HUES48 (cell line): ENCODE measurements at regions not wholly inside any gene's neighbourhood (a gene's known extent, or its start where the extent isn't known, plus 50 kb on each side); places are given as distances from the start of the nearest gene placed in this dataset.

ENCODE experiments used
- H3K27ac ChIP-seq: one replicate; pipeline ENCODE4 v1.7.0; 2013; ENCODE audit warnings: low read depth, low read length, inconsistent platforms
- H3K27me3 ChIP-seq: 2 replicates; pipeline ENCODE4 v1.6.1; 2013; ENCODE audit warnings: mild to moderate bottlenecking, low read length; ENCODE audit not compliant: control insufficient read depth, insufficient read depth
- H3K36me3 ChIP-seq: 2 replicates; pipeline ENCODE4 v1.6.1; 2013; ENCODE audit warnings: low read length; ENCODE audit not compliant: control insufficient read depth, insufficient read depth
- H3K4me1 ChIP-seq: 2 replicates; pipeline ENCODE4 v1.6.1; 2013; ENCODE audit warnings: mild to moderate bottlenecking, low read length; ENCODE audit not compliant: control insufficient read depth, insufficient read depth
- H3K4me3 ChIP-seq: 2 replicates; pipeline ENCODE4 v1.5.1; 2013; ENCODE audit warnings: mild to moderate bottlenecking, low read depth, low read length
- H3K9ac ChIP-seq: 2 replicates; pipeline ENCODE4 v1.6.1; 2013; ENCODE audit warnings: mild to moderate bottlenecking, low read depth, low read length, moderate library complexity
- H3K9me3 ChIP-seq: 2 replicates; pipeline ENCODE4 v1.6.1; 2013; ENCODE audit warnings: low read length; ENCODE audit not compliant: control insufficient read depth, insufficient read depth

GRCh38 chr3:164186095-164186494, 892.2 kb downstream of the SI start:
- H3K9me3 ChIP-seq: 0 out of 2 replicates have a peak, but pooled peaks cover 5% of the 10 kb centered on the region
- H3K4me1 ChIP-seq: no peaks in the 10 kb centered on the region
- no peak overlapping the region for H3K9ac ChIP-seq
- H3K36me3 ChIP-seq: no peaks in the 10 kb centered on the region
- H3K27me3 ChIP-seq: no peaks in the 10 kb centered on the region
- no peak overlapping the region for H3K27ac ChIP-seq
- H3K4me3 ChIP-seq: no peak overlapping the region

DNA sequence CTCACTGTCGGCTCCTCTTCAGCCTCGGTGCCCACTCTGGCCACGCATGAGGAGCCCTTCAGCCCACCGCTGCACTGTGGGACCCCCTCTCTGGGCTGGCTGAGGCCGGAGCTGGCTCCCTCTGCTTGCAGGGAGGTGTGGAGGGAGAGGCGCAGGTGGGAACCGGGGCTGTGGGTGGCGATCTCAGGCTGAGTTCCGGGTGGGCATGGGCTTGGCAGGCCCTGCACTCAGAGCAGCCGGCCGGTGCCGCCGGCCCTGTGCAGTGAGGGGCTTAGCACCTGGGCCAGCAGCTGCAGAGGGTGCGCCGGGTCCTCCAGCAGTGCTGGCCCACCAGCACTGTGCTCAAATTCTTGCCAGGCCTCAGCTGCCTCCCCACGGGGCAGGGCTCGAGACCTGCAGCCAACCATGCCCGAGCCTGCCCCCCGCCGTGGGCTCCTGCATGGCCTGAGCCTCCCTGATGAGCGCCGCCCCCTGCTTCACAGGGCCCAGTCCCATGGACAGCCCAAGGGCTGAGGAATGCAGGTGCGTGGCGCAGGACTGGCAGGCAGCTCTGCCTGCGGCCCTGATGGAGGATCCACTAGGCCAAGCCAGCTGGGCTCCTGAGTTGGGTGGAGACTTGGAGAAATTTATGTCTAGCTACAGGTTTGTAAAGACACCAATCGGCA, 899.1 kb downstream of the SI start:
- Histone ChIP-seq H3K36me3 (no peaks in the 10 kb centered on the region), H3K27ac (no peak overlapping the region), H3K9ac (no peak overlapping the region), H3K9me3 (peaks cover under 1% of the 10 kb centered on the region; the same call in 1 of the 2 replicates), H3K4me1 (no peaks in the 10 kb centered on the region), H3K4me3 (no peak overlapping the region), H3K27me3 (no peaks in the 10 kb centered on the region)

DNA sequence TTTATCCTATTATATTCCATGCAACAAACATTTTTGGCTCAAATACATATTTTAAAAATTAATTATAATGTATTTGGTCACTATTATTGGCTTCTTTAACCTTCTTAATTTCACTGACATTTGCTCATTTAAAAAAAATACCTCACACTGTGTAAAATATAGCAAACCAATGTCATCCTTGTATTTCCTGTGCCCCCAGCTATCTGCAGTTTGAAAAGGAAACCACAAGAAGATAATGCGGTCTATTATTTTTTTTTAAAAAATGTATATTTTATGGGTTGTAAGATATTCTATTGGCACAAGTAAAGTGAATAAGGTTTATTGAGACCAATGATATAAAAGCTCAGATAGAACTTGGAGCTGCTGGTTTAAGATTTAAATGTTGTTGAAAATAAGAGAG, 904.2 kb downstream of the SI start:
- H3K9ac ChIP-seq: no peak overlapping the region
- no peaks in the 10 kb centered on the region for H3K4me1 ChIP-seq
- no peak overlapping the region for H3K27ac ChIP-seq
- no peaks in the 10 kb centered on the region for H3K9me3 ChIP-seq
- H3K36me3 ChIP-seq: no peaks in the 10 kb centered on the region
- no peak overlapping the region for H3K4me3 ChIP-seq
- no peaks in the 10 kb centered on the region for H3K27me3 ChIP-seq

GRCh38 chr3:164155400-164155799, 922.9 kb downstream of the SI start:
- H3K27ac ChIP-seq: no peak overlapping the region
- H3K9me3 ChIP-seq: no peaks in the 10 kb centered on the region; the same call in 1 of the 2 replicates
- no peak overlapping the region for H3K9ac ChIP-seq
- no peaks in the 10 kb centered on the region for H3K27me3 ChIP-seq
- no peaks in the 10 kb centered on the region for H3K36me3 ChIP-seq
- no peak overlapping the region for H3K4me3 ChIP-seq
- H3K4me1 ChIP-seq: no peaks in the 10 kb centered on the region

DNA sequence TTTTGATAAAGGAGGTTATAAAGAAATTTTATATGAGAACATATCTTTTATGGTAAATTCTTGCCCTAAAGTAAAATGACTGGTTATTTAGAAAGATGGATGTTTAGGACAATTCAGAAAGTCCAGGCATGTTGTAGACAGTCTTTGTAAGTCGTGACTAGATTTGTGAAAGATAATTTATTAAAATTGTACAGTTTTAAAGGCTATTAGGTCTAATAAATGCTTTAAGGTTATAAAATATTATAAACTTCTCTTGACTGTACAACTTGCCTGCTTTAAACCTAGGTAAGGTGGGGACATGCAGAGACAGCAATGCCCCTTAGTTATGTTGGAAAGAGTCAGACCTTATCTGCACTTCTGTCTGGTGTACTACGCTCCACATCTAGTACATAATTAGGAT, 933.5 kb downstream of the SI start:
- H3K36me3 ChIP-seq: no peaks in the 10 kb centered on the region
- no peak overlapping the region for H3K4me3 ChIP-seq
- H3K9ac ChIP-seq: no peak overlapping the region
- H3K4me1 ChIP-seq: no peaks in the 10 kb centered on the region
- peaks cover 66% of the 10 kb centered on the region for H3K9me3 ChIP-seq
- no peaks in the 10 kb centered on the region for H3K27me3 ChIP-seq
- no peak overlapping the region for H3K27ac ChIP-seq

DNA sequence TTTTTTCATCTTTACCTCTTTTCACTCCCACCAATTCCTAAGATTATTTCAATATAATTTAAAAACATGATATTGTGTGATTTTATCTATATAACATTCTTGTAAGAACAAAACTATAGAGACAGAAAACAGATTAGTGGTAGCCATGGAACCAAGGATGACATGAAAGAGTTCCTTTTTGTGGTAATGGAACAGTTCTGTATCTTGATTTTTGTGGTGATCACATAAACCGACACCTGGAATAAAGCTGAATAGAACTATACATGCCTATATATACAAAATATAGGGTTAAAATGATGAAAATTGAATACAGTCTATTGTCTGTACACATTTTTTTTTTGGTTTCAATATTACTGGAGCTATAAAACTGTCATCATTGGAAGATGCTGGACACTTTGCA, 945.4 kb downstream of the SI start:
- Histone ChIP-seq H3K4me3 (no peak overlapping the region), H3K9me3 (no peaks in the 10 kb centered on the region), H3K27ac (no peak overlapping the region), H3K27me3 (no peaks in the 10 kb centered on the region), H3K9ac (no peak overlapping the region), H3K4me1 (no peaks in the 10 kb centered on the region), H3K36me3 (no peaks in the 10 kb centered on the region)

DNA sequence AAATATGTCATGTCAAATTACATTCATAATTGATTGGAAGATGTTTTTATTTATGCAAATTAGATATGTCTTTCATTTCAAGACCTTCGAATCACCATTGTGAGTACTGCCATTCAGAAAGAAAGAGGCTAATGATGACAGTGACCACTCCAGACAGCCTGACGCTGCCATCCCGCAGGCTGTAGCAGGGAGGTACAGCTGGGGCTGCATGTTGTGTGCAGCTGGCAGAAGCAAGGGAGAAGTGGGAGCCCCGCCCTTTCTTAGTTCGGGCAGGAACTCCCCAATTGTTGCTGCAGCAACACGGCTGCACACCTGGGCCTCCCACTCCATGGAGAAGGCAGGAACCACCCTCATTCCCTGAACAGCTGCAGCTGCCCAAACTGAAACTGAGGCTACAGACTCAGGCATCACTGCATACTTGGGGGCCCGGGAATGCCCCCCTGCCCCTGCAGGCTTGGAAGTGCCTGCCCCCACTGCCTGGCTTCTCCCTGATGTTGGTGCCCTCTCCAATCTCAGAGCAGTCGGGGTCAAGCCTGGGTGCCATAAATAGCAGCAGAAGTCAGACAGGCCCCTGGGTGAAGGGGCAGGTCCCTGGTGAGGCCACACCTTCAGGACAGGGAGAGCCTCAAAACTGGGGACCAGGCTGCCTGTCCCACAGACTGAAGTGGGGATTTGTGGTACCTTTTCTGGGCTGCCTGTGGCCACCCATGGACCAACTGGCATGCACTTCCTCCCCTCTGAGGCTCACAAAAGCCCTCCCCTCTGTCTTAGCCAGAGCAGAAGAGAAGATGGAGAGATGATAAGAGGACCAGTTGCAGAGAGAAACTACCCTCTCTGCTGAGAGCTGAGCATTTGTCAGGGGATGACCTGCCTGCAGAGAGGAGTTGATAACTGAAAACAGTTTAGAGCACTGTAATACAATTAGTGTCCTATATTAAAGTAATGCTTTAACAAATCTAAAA, 964.6 kb downstream of the SI start:
- Histone ChIP-seq H3K4me1 (no peaks in the 10 kb centered on the region), H3K9me3 (no peaks in the 10 kb centered on the region), H3K4me3 (no peak overlapping the region)

GRCh38 chr3:164096352-164096751, 981.9 kb downstream of the SI start:
- H3K9me3 ChIP-seq: no peaks in the 10 kb centered on the region
- no peak overlapping the region for H3K9ac ChIP-seq
- no peaks in the 10 kb centered on the region for H3K4me1 ChIP-seq
- no peak overlapping the region for H3K27ac ChIP-seq
- no peaks in the 10 kb centered on the region for H3K27me3 ChIP-seq
- H3K36me3 ChIP-seq: no peaks in the 10 kb centered on the region
- H3K4me3 ChIP-seq: no peak overlapping the region

More for the DNA sequence above, 964.6 kb downstream of the SI start:
- H3K27me3 ChIP-seq: no peaks in the 10 kb centered on the region
- no peak overlapping the region for H3K27ac ChIP-seq
- no peak overlapping the region for H3K9ac ChIP-seq
- H3K36me3 ChIP-seq: no peaks in the 10 kb centered on the region

DNA sequence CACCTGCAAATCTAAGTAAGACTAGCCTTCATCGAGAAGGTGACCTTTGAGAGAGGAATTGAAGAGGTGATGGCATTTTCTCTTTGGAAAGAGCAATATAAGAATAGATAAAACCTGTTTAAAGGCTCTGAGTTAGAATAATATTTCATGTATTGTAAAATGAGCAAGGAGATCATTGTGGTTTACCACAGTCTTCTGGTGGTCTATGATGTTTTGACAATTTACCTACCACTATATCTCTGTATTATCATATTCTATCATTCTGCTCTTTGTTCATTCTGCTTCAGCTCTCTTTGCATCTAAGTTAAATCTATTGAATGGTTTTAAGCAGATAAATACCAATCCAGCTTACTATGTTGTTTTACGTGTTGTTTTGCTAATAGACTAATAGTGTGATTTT, 982.3 kb downstream of the SI start:
- Histone ChIP-seq H3K36me3 (no peaks in the 10 kb centered on the region), H3K27ac (no peak overlapping the region), H3K27me3 (no peaks in the 10 kb centered on the region), H3K4me1 (no peaks in the 10 kb centered on the region), H3K9ac (no peak overlapping the region), H3K9me3 (no peaks in the 10 kb centered on the region), H3K4me3 (no peak overlapping the region)

GRCh38 chr3:164095279-164095678, 983.0 kb downstream of the SI start:
- no peak overlapping the region for H3K9ac ChIP-seq
- H3K4me3 ChIP-seq: no peak overlapping the region
- no peaks in the 10 kb centered on the region for H3K36me3 ChIP-seq
- H3K27ac ChIP-seq: no peak overlapping the region
- H3K27me3 ChIP-seq: no peaks in the 10 kb centered on the region
- no peaks in the 10 kb centered on the region for H3K4me1 ChIP-seq
- no peaks in the 10 kb centered on the region for H3K9me3 ChIP-seq

DNA sequence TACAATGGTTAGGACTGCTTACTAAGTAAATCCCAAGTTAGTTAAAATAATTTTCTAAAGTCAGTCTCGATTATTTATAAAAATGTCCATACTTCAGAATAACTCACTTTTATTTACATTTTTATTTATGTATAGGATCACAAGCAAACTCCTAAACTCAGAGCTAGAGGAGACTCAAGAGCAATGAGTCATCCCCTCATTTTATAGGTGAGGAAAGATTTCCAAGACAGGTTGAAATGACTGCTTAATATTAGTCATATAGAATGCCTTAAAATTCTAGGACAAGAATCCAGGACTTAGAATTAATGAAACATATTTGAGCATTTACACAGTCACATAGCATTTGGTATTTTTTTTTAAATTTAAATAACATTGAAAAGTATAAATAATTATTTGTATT, 983.8 kb downstream of the SI start:
- no peak overlapping the region for H3K9ac ChIP-seq
- no peaks in the 10 kb centered on the region for H3K9me3 ChIP-seq

More for the DNA sequence above, 983.8 kb downstream of the SI start:
- no peaks in the 10 kb centered on the region for H3K27me3 ChIP-seq
- no peaks in the 10 kb centered on the region for H3K36me3 ChIP-seq
- H3K4me1 ChIP-seq: no peaks in the 10 kb centered on the region
- no peak overlapping the region for H3K27ac ChIP-seq
- H3K4me3 ChIP-seq: no peak overlapping the region
